Ishikawa (cell line): ENCODE measurements at regions not wholly inside any gene's neighbourhood (a gene's known extent, or its start where the extent isn't known, plus 50 kb on each side); places are given as distances from the start of the nearest gene placed in this dataset.

Source experiments
- CEBPB ChIP-seq: IDR thresholded peaks from 2 replicates; pipeline ENCODE4 v1.6.1; 2012
- CREB1 ChIP-seq: IDR thresholded peaks from 2 replicates; pipeline ENCODE4 v1.6.1; 2012; ENCODE audit warnings: low read depth
- EGR1 ChIP-seq: IDR thresholded peaks from 2 replicates; pipeline ENCODE4 v1.6.1; 2012
- EP300 ChIP-seq: IDR thresholded peaks from 2 replicates; pipeline ENCODE4 v1.6.1; 2012; ENCODE audit warnings: borderline replicate concordance
- FOXM1 ChIP-seq: IDR thresholded peaks from 2 replicates; pipeline ENCODE4 v1.6.1; 2012; ENCODE audit warnings: low read depth, borderline replicate concordance
- MAX ChIP-seq: IDR thresholded peaks from 2 replicates; pipeline ENCODE4 v1.6.1; 2012
- NFIC ChIP-seq: IDR thresholded peaks from 2 replicates; pipeline ENCODE4 v1.6.1; 2012
- RAD21 ChIP-seq: IDR thresholded peaks from 2 replicates; pipeline ENCODE4 v1.6.1; 2012; ENCODE audit warnings: low read depth
- REST ChIP-seq: IDR thresholded peaks from 2 replicates; pipeline ENCODE4 v1.6.1; 2012; ENCODE audit warnings: low read depth, mild to moderate bottlenecking
- TAF1 ChIP-seq: IDR thresholded peaks from 2 replicates; pipeline ENCODE4 v1.6.1; 2012; ENCODE audit warnings: low read depth, mild to moderate bottlenecking
- TCF12 ChIP-seq: IDR thresholded peaks from 2 replicates; pipeline ENCODE4 v1.6.1; 2012; ENCODE audit warnings: low read depth
- TEAD4 ChIP-seq: IDR thresholded peaks from 2 replicates; pipeline ENCODE4 v1.6.1; 2012
- USF1 ChIP-seq: IDR thresholded peaks from 2 replicates; pipeline ENCODE4 v1.6.1; 2012
- YY1 ChIP-seq: IDR thresholded peaks from 2 replicates; pipeline ENCODE4 v1.6.1; 2012; ENCODE audit warnings: low read depth
- ZBTB7A ChIP-seq: IDR thresholded peaks from 2 replicates; pipeline ENCODE4 v1.6.1; 2012; ENCODE audit warnings: low read depth

GRCh38 chr12:98262902-98263301, 252.5 kb upstream of the TMPO start:
- TF ChIP-seq EP300 (no peak), FOXM1 (no peak), TAF1 (no peak), RAD21 (no peak), MAX (no peak), USF1 (no peak), CREB1 (no peak), REST (no peak), YY1 (no peak), EGR1 (no peak), ZBTB7A (no peak), TCF12 (no peak), CEBPB (no peak), NFIC (no peak), TEAD4 (no peak)

- no peak for TF ChIP-seq EGR1
- no peak for TF ChIP-seq ZBTB7A
- TF ChIP-seq REST, result no peak
- no peak for TF ChIP-seq EP300
- no peak for TF ChIP-seq CEBPB
Measured at GRCh38 chr12:98274430-98275130, 240.8 kb upstream of the TMPO start.

- TF ChIP-seq MAX (no peak), TCF12 (no peak), USF1 (no peak), TEAD4 (no peak), REST (no peak), FOXM1 (no peak), EP300 (no peak), TAF1 (no peak), ZBTB7A (no peak), CEBPB (no peak), CREB1 (no peak), YY1 (no peak), NFIC (no peak), EGR1 (no peak), RAD21 (no peak)
Measured at GRCh38 chr12:98275131-98275475, 240.3 kb upstream of the TMPO start.

- TF ChIP-seq ZBTB7A (no peak), TEAD4 (no peak), RAD21 (no peak), TAF1 (no peak), MAX (no peak)
Measured at GRCh38 chr12:98280152-98280551, 235.2 kb upstream of the TMPO start.
